PFSK-1 (cell line): ENCODE measurements at regions not wholly inside any gene's neighbourhood (a gene's known extent, or its start where the extent isn't known, plus 50 kb on each side); places are given as distances from the start of the nearest gene placed in this dataset.

ENCODE experiments used
- FOXP2 ChIP-seq: optimal IDR thresholded peaks from 2 replicates; pipeline ENCODE3; 2011; ENCODE audit warnings: borderline replicate concordance, control low read depth, inconsistent platforms; ENCODE audit not compliant: insufficient read depth; ENCODE audit errors: extremely low read length, extremely low read depth
- POLR2AphosphoS5 ChIP-seq: IDR thresholded peaks from 2 replicates; pipeline ENCODE4 v1.6.1; 2012; ENCODE audit warnings: low read depth, mild to moderate bottlenecking, control low read depth, low read length, moderate library complexity
- REST ChIP-seq, 2 experiments: IDR thresholded peaks; 2 replicates each; pipeline versions ENCODE4 v1.6.1 to v1.8.0; 2011 to 2012; ENCODE audit warnings: low read depth in 2 of 2, low read length in 2 of 2, control low read depth in 1 of 2, inconsistent platforms in 1 of 2, mild to moderate bottlenecking in 1 of 2, moderate library complexity in 1 of 2; ENCODE audit not compliant: insufficient read depth in 1 of 2
- SIN3A ChIP-seq: IDR thresholded peaks from 2 replicates; pipeline ENCODE4 v1.6.1; 2012; ENCODE audit warnings: mild to moderate bottlenecking, low read length, moderate library complexity, borderline replicate concordance; ENCODE audit not compliant: insufficient read depth
- TAF1 ChIP-seq: IDR thresholded peaks from 2 replicates; pipeline ENCODE4 v1.6.1; 2012; ENCODE audit warnings: low read length, control low read depth, borderline replicate concordance; ENCODE audit not compliant: insufficient read depth

- TF ChIP-seq REST (IDR thresholded peaks at IDR 0.05; ENCODE audit: insufficient read depth in 1 of 2, low read depth in 2 of 2, low read length in 2 of 2): no peak
- TF ChIP-seq FOXP2: no peak
Measured at GRCh38 chr13:105894697-105895096, 640.8 kb downstream of the EFNB2 start.

- TF ChIP-seq TAF1 (no peak), FOXP2 (no peak), SIN3A (no peak), REST (IDR thresholded peaks at IDR 0.05; ENCODE audit: insufficient read depth in 1 of 2, low read depth in 2 of 2, low read length in 2 of 2) (no peak), POLR2AphosphoS5 (no peak)
Measured at GRCh38 chr13:105890509-105890908, 645.0 kb downstream of the EFNB2 start.

GRCh38 chr13:105878119-105878700, 657.3 kb downstream of the EFNB2 start:
- TF ChIP-seq REST (IDR thresholded peaks at IDR 0.05; ENCODE audit: insufficient read depth in 1 of 2, low read depth in 2 of 2, low read length in 2 of 2) (no peak), SIN3A (no peak), FOXP2 (no peak), POLR2AphosphoS5 (no peak), TAF1 (no peak)

- TF ChIP-seq TAF1 (no peak), POLR2AphosphoS5 (no peak), SIN3A (no peak), FOXP2 (no peak), REST (IDR thresholded peaks at IDR 0.05; ENCODE audit: insufficient read depth in 1 of 2, low read depth in 2 of 2, low read length in 2 of 2) (no peak)
Measured at GRCh38 chr13:105874814-105875213, 660.6 kb downstream of the EFNB2 start.

- TF ChIP-seq POLR2AphosphoS5 (no peak), SIN3A (no peak), REST (IDR thresholded peaks at IDR 0.05; ENCODE audit: insufficient read depth in 1 of 2, low read depth in 2 of 2, low read length in 2 of 2) (no peak), TAF1 (no peak), FOXP2 (no peak)
Measured at GRCh38 chr13:105871768-105872167, 663.7 kb downstream of the EFNB2 start.
